SK-N-DZ (cell line): ENCODE measurements at regions not wholly inside any gene's neighbourhood (a gene's known extent, or its start where the extent isn't known, plus 50 kb on each side); places are given as distances from the start of the nearest gene placed in this dataset.
A peak's percentile ranks its signal among the peaks of the same experiment; 100 is the strongest.
"Not testable (repeated sequence)": the region's sequence is repeated elsewhere in the genome, so short reads cannot be mapped to it uniquely, and the experiment has no call there.

Experiments
- DNase-seq: peaks from one replicate; pipeline ENCODE4 v3.0.0-alpha.2; 2015; ENCODE audit warnings: low spot score

GRCh38 chr20:47940101-47940813 is 155.0 kb upstream of the SULF2 start:
- no peak for DNase-seq

- DNase-seq, result no peak
These were observed 151.3 kb upstream of the SULF2 start for GRCh38 chr20:47936612-47937011.

GRCh38 chr20:47934761-47935160 is 149.5 kb upstream of the SULF2 start:
- DNase-seq, result no peak

GRCh38 chr20:47931443-47931842 is 146.2 kb upstream of the SULF2 start:
- no peak for DNase-seq

GRCh38 chr20:47931002-47931401 is 145.7 kb upstream of the SULF2 start:
- DNase-seq, result no peak

GRCh38 chr20:47929368-47930115 is 144.3 kb upstream of the SULF2 start:
- DNase-seq, result no peak

- no peak for DNase-seq
These were observed 142.7 kb upstream of the SULF2 start for GRCh38 chr20:47927944-47928343.

- no peak for DNase-seq
These were observed 142.1 kb upstream of the SULF2 start for GRCh38 chr20:47927385-47927851.

- no peak for DNase-seq
These were observed 141.4 kb upstream of the SULF2 start for GRCh38 chr20:47926731-47927130.

- DNase-seq, result no peak
These were observed 140.3 kb upstream of the SULF2 start for GRCh38 chr20:47925593-47925992.

- no peak for DNase-seq
These were observed 137.0 kb upstream of the SULF2 start for GRCh38 chr20:47922269-47922668.

GRCh38 chr20:47921829-47922228 is 136.5 kb upstream of the SULF2 start:
- DNase-seq, result not testable (repeated sequence)

GRCh38 chr20:47921408-47921807 is 136.1 kb upstream of the SULF2 start:
- DNase-seq, result no peak

- no peak for DNase-seq
These were observed 132.3 kb upstream of the SULF2 start for GRCh38 chr20:47917549-47918070.

GRCh38 chr20:47915495-47915894 is 130.2 kb upstream of the SULF2 start:
- no peak for DNase-seq

- no peak for DNase-seq
These were observed 129.5 kb upstream of the SULF2 start for GRCh38 chr20:47914792-47915191.

GRCh38 chr20:47912786-47913501 is 127.7 kb upstream of the SULF2 start:
- not testable (repeated sequence) for DNase-seq

- DNase-seq, result not testable (repeated sequence)
These were observed 126.9 kb upstream of the SULF2 start for GRCh38 chr20:47912165-47912564.

- not testable (repeated sequence) for DNase-seq
These were observed 124.6 kb upstream of the SULF2 start for GRCh38 chr20:47909696-47910369.

GRCh38 chr20:47908361-47909035 is 123.2 kb upstream of the SULF2 start:
- DNase-seq, result peak; percentile 62

GRCh38 chr20:47907951-47908350 is 122.7 kb upstream of the SULF2 start:
- DNase-seq, result not testable (repeated sequence)
